H1 (cell line): ENCODE measurements at regions not wholly inside any gene's neighbourhood (a gene's known extent, or its start where the extent isn't known, plus 50 kb on each side); places are given as distances from the start of the nearest gene placed in this dataset.

Experiments
- CTCF ChIA-PET: fragments of 300-600 bp; sonication (Branson Sonifier 250); formaldehyde crosslinking; loops from one replicate; lab custom pipeline; 2021; ENCODE audit not compliant: partially characterized antibody; lab: Charles Lee
- POLR2A ChIA-PET: fragments of 300-600 bp; sonication (Branson Sonifier 250); formaldehyde crosslinking; loops from one replicate; lab custom pipeline; 2021; ENCODE audit warnings: inconsistent platforms; ENCODE audit not compliant: partially characterized antibody; lab: Charles Lee
- DNase-seq, 2 experiments: peaks; one replicate each; pipeline versions ENCODE4 v3.0.0 to v3.0.0-alpha.2; 2010 to 2022; ENCODE audit warnings: low spot score in 2 of 2, low read depth in 1 of 2, mixed read lengths in 1 of 2
- FAIRE-seq: peaks from 2 replicates; lab custom pipeline; 2011; peaks lifted over from hg19 to GRCh38; lab: Jason Lieb, UNC
- H2AFZ ChIP-seq: 2 replicates; pipeline ENCODE4 v1.8.1; 2012; ENCODE audit warnings: low read length, inconsistent platforms
- H2AK5ac ChIP-seq: 2 replicates; pipeline ENCODE4 v1.6.1; 2013; ENCODE audit warnings: low read depth, low read length
- H2BK120ac ChIP-seq: replicated peaks from 2 replicates; pipeline ENCODE3; 2013; ENCODE audit warnings: low read depth, low read length, inconsistent platforms
- H2BK12ac ChIP-seq: 2 replicates; pipeline ENCODE4 v1.6.1; 2013; ENCODE audit warnings: low read depth, low read length
- H2BK15ac ChIP-seq: 2 replicates; pipeline ENCODE4 v1.6.1; 2013; ENCODE audit warnings: low read length
- H2BK20ac ChIP-seq: 2 replicates; pipeline ENCODE4 v1.6.1; 2013; ENCODE audit warnings: low read length
- H2BK5ac ChIP-seq: 2 replicates; pipeline ENCODE4 v1.6.1; 2013; ENCODE audit warnings: low read depth, low read length
- H3K14ac ChIP-seq: 2 replicates; pipeline ENCODE4 v1.6.1; 2013; ENCODE audit warnings: inconsistent platforms; ENCODE audit not compliant: insufficient read length
- H3K18ac ChIP-seq: 2 replicates; pipeline ENCODE4 v1.6.1; 2013; ENCODE audit warnings: low read length; ENCODE audit errors: extremely low read depth
- H3K23ac ChIP-seq: 2 replicates; pipeline ENCODE4 v1.6.1; 2013; ENCODE audit warnings: inconsistent platforms; ENCODE audit not compliant: insufficient read length
- H3K23me2 ChIP-seq: 2 replicates; pipeline ENCODE4 v1.6.1; 2013; ENCODE audit warnings: low read depth, low read length
- H3K27ac ChIP-seq: 2 replicates; pipeline ENCODE4 v1.6.1; 2011; ENCODE audit warnings: low read depth, low read length, inconsistent platforms
- H3K27me3 ChIP-seq, 4 experiments: replicated peaks in 1 of 4; 1 replicate in 1 of 4; 2 replicates in 3 of 4; pipeline versions ENCODE4 v1.6.1 to v1.8.1; 2011 to 2013; ENCODE audit warnings: low read length in 3 of 4, mild to moderate bottlenecking in 3 of 4, inconsistent platforms in 2 of 4, mixed read lengths in 2 of 4, moderate library complexity in 1 of 4; ENCODE audit not compliant: control insufficient read depth in 3 of 4, insufficient read depth in 3 of 4; ENCODE audit errors: extremely low read depth in 1 of 4
- H3K36me3 ChIP-seq, 4 experiments: 2 replicates each; pipeline versions ENCODE4 v1.6.1 to v1.8.1; 2011 to 2013; ENCODE audit warnings: mild to moderate bottlenecking in 4 of 4, low read length in 3 of 4, moderate library complexity in 2 of 4, control low read depth in 1 of 4, inconsistent platforms in 1 of 4; ENCODE audit not compliant: insufficient read depth in 4 of 4, control insufficient read depth in 2 of 4
- H3K4ac ChIP-seq: replicated peaks from 2 replicates; pipeline ENCODE3; 2013; ENCODE audit warnings: low read length, low read depth, mixed read lengths, inconsistent platforms; ENCODE audit not compliant: insufficient read length
- H3K4me1 ChIP-seq, 4 experiments: replicated peaks in 1 of 4; 1 replicate in 1 of 4; 2 replicates in 3 of 4; pipeline versions ENCODE4 v1.6.1 to v1.8.1; 2011 to 2013; ENCODE audit warnings: low read length in 3 of 4, inconsistent platforms in 2 of 4, mixed read lengths in 1 of 4; ENCODE audit not compliant: insufficient read depth in 4 of 4, control insufficient read depth in 3 of 4
- H3K4me2 ChIP-seq, 2 experiments: 2 replicates each; pipeline versions ENCODE4 v1.6.1 to v1.8.1; 2011 to 2013; ENCODE audit warnings: low read depth in 2 of 2, low read length in 2 of 2, control low read depth in 1 of 2, inconsistent platforms in 1 of 2, mild to moderate bottlenecking in 1 of 2; ENCODE audit not compliant: insufficient read depth in 1 of 2
- H3K4me3 ChIP-seq, 4 experiments: fragments of 200-600, 300-600 bp in 1 of 4; sonication (generic), shearing (Covaris generic), sonication (Bioruptor Twin) in 1 of 4; 2 replicates each; pipeline versions ENCODE4 v1.5.1 to v1.8.1; 2011 to 2016; ENCODE audit warnings: low read length in 4 of 4, low read depth in 3 of 4, control low read depth in 2 of 4, inconsistent platforms in 2 of 4, mild to moderate bottlenecking in 2 of 4, mixed read lengths in 1 of 4, moderate library complexity in 1 of 4; ENCODE audit not compliant: insufficient read depth in 2 of 4; ENCODE audit errors: extremely low read depth in 1 of 4
- H3K56ac ChIP-seq: replicated peaks from 2 replicates; pipeline ENCODE3; 2013; ENCODE audit warnings: low read depth, mild to moderate bottlenecking, mixed read lengths, low read length, inconsistent platforms; ENCODE audit not compliant: insufficient read length
- H3K79me1 ChIP-seq: 2 replicates; pipeline ENCODE4 v1.6.1; 2013; ENCODE audit warnings: low read depth, low read length, control low read depth
- H3K79me2 ChIP-seq, 2 experiments: 2 replicates each; pipeline versions ENCODE4 v1.6.1 to v1.8.1; 2012 to 2013; ENCODE audit warnings: low read length in 2 of 2, mild to moderate bottlenecking in 2 of 2, inconsistent platforms in 1 of 2; ENCODE audit not compliant: insufficient read depth in 2 of 2, control insufficient read depth in 1 of 2
- H3K9ac ChIP-seq, 4 experiments: replicated peaks in 1 of 4; 1 replicate in 1 of 4; 2 replicates in 3 of 4; pipeline versions ENCODE4 v1.6.1 to v1.8.1; 2011 to 2013; ENCODE audit warnings: low read depth in 3 of 4, low read length in 3 of 4, control low read depth in 2 of 4, mild to moderate bottlenecking in 2 of 4, moderate library complexity in 2 of 4, inconsistent platforms in 1 of 4; ENCODE audit errors: extremely low read depth in 1 of 4
- H3K9me3 ChIP-seq, 2 experiments: 2 replicates each; pipeline versions ENCODE4 v1.6.1 to v1.8.1; 2012 to 2013; ENCODE audit warnings: mild to moderate bottlenecking in 2 of 2, moderate library complexity in 2 of 2, control low read depth in 1 of 2, inconsistent platforms in 1 of 2, low read depth in 1 of 2, low read length in 1 of 2, mixed read lengths in 1 of 2; ENCODE audit not compliant: insufficient read depth in 2 of 2
- H4K20me1 ChIP-seq, 2 experiments: replicated peaks in 1 of 2; 2 replicates each; pipeline versions ENCODE3 to v1.8.1; 2011 to 2013; ENCODE audit warnings: inconsistent platforms in 2 of 2, low read length in 2 of 2, mild to moderate bottlenecking in 1 of 2; ENCODE audit not compliant: insufficient read depth in 2 of 2, control insufficient read depth in 1 of 2
- H4K5ac ChIP-seq: 2 replicates; pipeline ENCODE4 v1.6.1; 2013; ENCODE audit warnings: low read length, low read depth, mixed read lengths, inconsistent platforms; ENCODE audit not compliant: insufficient read length
- H4K8ac ChIP-seq: 2 replicates; pipeline ENCODE4 v1.8.0; 2013; ENCODE audit warnings: mild to moderate bottlenecking, moderate library complexity, low read length, inconsistent platforms; ENCODE audit not compliant: insufficient read depth; ENCODE audit errors: extremely low read depth
- H4K91ac ChIP-seq: replicated peaks from 2 replicates; pipeline ENCODE3; 2013; ENCODE audit warnings: low read length, mixed read lengths, inconsistent platforms; ENCODE audit not compliant: insufficient read length
- BRCA1 ChIP-seq: IDR thresholded peaks from 2 replicates; pipeline ENCODE4 v1.6.1; 2012; ENCODE audit warnings: low read depth, low read length, improper control_type of control experiment
- CHD2 ChIP-seq: IDR thresholded peaks from 2 replicates; pipeline ENCODE4 v1.6.1; 2012; ENCODE audit warnings: low read length, improper control_type of control experiment
- JUN ChIP-seq: IDR thresholded peaks from 2 replicates; pipeline ENCODE4 v1.6.1; 2011; ENCODE audit warnings: low read depth, mild to moderate bottlenecking, improper control_type of control experiment, low read length
- MAX ChIP-seq: IDR thresholded peaks from 2 replicates; pipeline ENCODE4 v1.6.1; 2012; ENCODE audit warnings: inconsistent platforms
- RBBP5 ChIP-seq: IDR thresholded peaks from 2 replicates; pipeline ENCODE4 v1.7.1; 2012; ENCODE audit warnings: low read depth, mild to moderate bottlenecking, inconsistent platforms, low read length, moderate library complexity, borderline replicate concordance
- SIX5 ChIP-seq: IDR thresholded peaks from 2 replicates; pipeline ENCODE4 v1.6.1; 2011; ENCODE audit warnings: mild to moderate bottlenecking, low read depth, low read length
- TBP ChIP-seq: IDR thresholded peaks from 2 replicates; pipeline ENCODE4 v1.6.1; 2011; ENCODE audit warnings: low read depth, low read length, improper control_type of control experiment
- TCF12 ChIP-seq: IDR thresholded peaks from 2 replicates; pipeline ENCODE4 v1.6.1; 2011; ENCODE audit warnings: low read depth, mild to moderate bottlenecking, low read length
- WGBS, 2 experiments: shearing (Covaris generic) in 1 of 2; methylation state at CpG; one replicate each; pipeline versions ENCODE4 v1.1.6 to v1.1.7; 2013 to 2015; ENCODE audit warnings: low lambda C conversion rate in 2 of 2, mixed read lengths in 2 of 2, inconsistent platforms in 1 of 2, low coverage in 1 of 2, missing lambda C conversion rate in 1 of 2; ENCODE audit not compliant: insufficient replicate concordance in 2 of 2, insufficient coverage in 1 of 2, insufficient read length in 1 of 2; ENCODE audit errors: extremely low coverage in 1 of 2, missing lambda C conversion rate in 1 of 2; 5-methylcytosine and 5-hydroxymethylcytosine counted together

GRCh38 chr10:78928330-78928729 is 140.4 kb upstream of the ZMIZ1 start:
- H3K23ac ChIP-seq: no peak overlapping the region
- ChIA-PET POLR2A (no interaction called here), CTCF (interaction anchor here (0.9 to 1.1 kb wide), 4 partner anchors 8 to 172 kb away, joined by 3 to 4 read pairs (median 3); no protein-coding TSS in a partner anchor)
- H3K14ac ChIP-seq: no peak overlapping the region
- H3K4me2 ChIP-seq: no peak overlapping the region
- no peak for DNase-seq
- H3K4me1 ChIP-seq: peaks cover 2 to 11% (median 5%) of the 10 kb centered on the region in 4 experiments; a peak in 4 of 7 replicates
- 77% methylated on average over 3 of the region's 3 CpGs; no CpG with 5 or more reads in 1 of the 2 experiments for WGBS, 2 experiments
- no peak overlapping the region for H3K4me3 ChIP-seq
- no peak overlapping the region for H3K9ac ChIP-seq
- H2BK12ac ChIP-seq: no peak overlapping the region
- H3K56ac ChIP-seq: no peak overlapping the region
- no peak overlapping the region for H2BK120ac ChIP-seq
- H2BK5ac ChIP-seq: no peak overlapping the region
- no peak overlapping the region for H3K4ac ChIP-seq
- H3K27me3 ChIP-seq: peaks cover 0 to 3% (median 0%) of the 10 kb centered on the region in 4 experiments; a peak in 3 of 7 replicates
- no peaks in the 10 kb centered on the region for H3K79me1 ChIP-seq
- no peak overlapping the region for H2AFZ ChIP-seq
- no peak overlapping the region for H4K5ac ChIP-seq
- no peak overlapping the region for H3K18ac ChIP-seq
- H3K23me2 ChIP-seq: no peaks in the 10 kb centered on the region
- H4K91ac ChIP-seq: no peak overlapping the region
- no peak overlapping the region for H3K27ac ChIP-seq
- no peaks in the 10 kb centered on the region for H3K79me2 ChIP-seq
- TF ChIP-seq TBP (no peak), MAX (no peak), BRCA1 (no peak), CHD2 (no peak), RBBP5 (no peak), TCF12 (no peak), SIX5 (no peak), JUN (no peak)
- H2BK20ac ChIP-seq: no peak overlapping the region
- H3K9me3 ChIP-seq: no peaks in the 10 kb centered on the region
- no peaks in the 10 kb centered on the region for H3K36me3 ChIP-seq
- H4K8ac ChIP-seq: no peak overlapping the region
- no peak for FAIRE-seq
- no peaks in the 10 kb centered on the region for H4K20me1 ChIP-seq
- no peak overlapping the region for H2AK5ac ChIP-seq
- no peak overlapping the region for H2BK15ac ChIP-seq
